ENCODE measurements at regions not wholly inside any gene's neighbourhood (a gene's known extent, or its start where the extent isn't known, plus 50 kb on each side); places are given as distances from the start of the nearest gene placed in this dataset.

GRCh38 chr6:25005010-25005409 lies 69.2 kb upstream of the RIPOR2 start:
- no peaks in the 10 kb centered on the region for H3K9me3 Mint-ChIP-seq (ENCODE audit: insufficient read depth)
- CTCF ChIA-PET: interaction anchor here (0.7 to 7.2 kb wide), 7 partner anchors 9 to 148 kb away, joined by 3 to 84 read pairs (median 22); no protein-coding TSS in a partner anchor
- peaks cover 71% of the 10 kb centered on the region for H3K4me1 Mint-ChIP-seq
- POLR2A ChIA-PET: interaction anchor here (0.6 to 3.8 kb wide), 7 partner anchors 8 to 100 kb away, joined by 3 to 23 read pairs (median 4); partner anchors contain the start of gene RIPOR2
- Histone ChIP-seq H3K79me2 (ENCODE audit: control insufficient read depth, insufficient read depth, low read length) (peaks cover 65% of the 10 kb centered on the region), H3K9ac (ENCODE audit: low read length) (no peak overlapping the region), H3K27me3 (replicated peaks in 1 of 4; ENCODE audit: control extremely low read depth in 1 of 4, control insufficient read depth in 3 of 4, insufficient read depth in 4 of 4, low read length in 3 of 4) (no peaks in the 10 kb centered on the region), H2AFZ (ENCODE audit: insufficient read depth, low read depth, low read length, poor library complexity, severe bottlenecking) (no peak overlapping the region), H3K4me2 (replicated peaks; ENCODE audit: low read depth, low read length, poor library complexity, severe bottlenecking) (no peak overlapping the region), H3K36me3 (replicated peaks in 1 of 2; ENCODE audit: control extremely low read depth in 1 of 2, control insufficient read depth in 1 of 2, extremely low read depth in 1 of 2, insufficient read depth in 2 of 2, low read length in 1 of 2) (no peaks in the 10 kb centered on the region), H3K4me3 (ENCODE audit: control extremely low read depth in 1 of 5, extremely low read depth in 1 of 5, insufficient read depth in 1 of 5, low read depth in 2 of 5, low read length in 4 of 5) (no peak overlapping the region), H4K20me1 (ENCODE audit: control insufficient read depth, insufficient read depth, low read length, poor library complexity, severe bottlenecking) (no peaks in the 10 kb centered on the region), H3K9me3 (ENCODE audit: control extremely low read depth in 1 of 3, control insufficient read depth in 2 of 3, insufficient read depth in 1 of 3, low read length in 2 of 3) (no peaks in the 10 kb centered on the region), H3K4me1 (ENCODE audit: control insufficient read depth in 2 of 2, insufficient read depth in 2 of 2, low read length in 2 of 2) (peaks cover 50 to 53% of the 10 kb centered on the region in 2 donors), H3K27ac (ENCODE audit: low read length in 2 of 2) (peak overlapping the region in 1 of 2 donors; percentile 51)
- TF ChIP-seq EZH2 (IDR thresholded peaks at IDR 0.05; ENCODE audit: borderline replicate concordance, insufficient read depth, low read depth, low read length, poor library complexity, severe bottlenecking) (no peak), CTCF (IDR thresholded peaks at IDR 0.05) (no peak)
- H3K27me3 Mint-ChIP-seq: no peaks in the 10 kb centered on the region
- H3K27ac Mint-ChIP-seq: peak overlapping the region; percentile 34
- intact Hi-C loops (cut with micrococcal nuclease): no loop called here
- H3K4me3 Mint-ChIP-seq: no peak overlapping the region
- no peak for ATAC-seq (ENCODE audit: low read depth)
- DNase-seq: no peak
- 100% methylated on average over 1 of the region's 4 CpGs for WGBS (ENCODE audit: insufficient coverage)

GRCh38 chr6:25006075-25006474 lies 70.3 kb upstream of the RIPOR2 start:
- CTCF ChIA-PET: interaction anchor here (1.0 to 7.2 kb wide), 9 partner anchors 8 to 149 kb away, joined by 3 to 84 read pairs (median 9); partner anchors contain the start of gene RIPOR2
- no peak overlapping the region for H2AFZ ChIP-seq (ENCODE audit: insufficient read depth, low read depth, low read length, poor library complexity, severe bottlenecking)
- no peaks in the 10 kb centered on the region for H3K36me3 ChIP-seq (replicated peaks in 1 of 2; ENCODE audit: control extremely low read depth in 1 of 2, control insufficient read depth in 1 of 2, extremely low read depth in 1 of 2, insufficient read depth in 2 of 2, low read length in 1 of 2)
- peak overlapping the region; percentile 24 for H3K9ac ChIP-seq (ENCODE audit: low read length)
- intact Hi-C loops (cut with micrococcal nuclease): loop anchor here (1.0 kb wide), 1 partner anchor 8 kb away; no protein-coding TSS in a partner anchor
- peak; percentile 11 for ATAC-seq (ENCODE audit: low read depth)
- POLR2A ChIA-PET: interaction anchor here (1.9 to 3.8 kb wide), 3 partner anchors 9 to 70 kb away, joined by 6 to 23 read pairs (median 17); partner anchors contain the start of gene RIPOR2
- TF ChIP-seq EZH2 (IDR thresholded peaks at IDR 0.05; ENCODE audit: borderline replicate concordance, insufficient read depth, low read depth, low read length, poor library complexity, severe bottlenecking): no peak
- no peak for TF ChIP-seq CTCF (IDR thresholded peaks at IDR 0.05)
- H3K4me3 ChIP-seq (ENCODE audit: control extremely low read depth in 1 of 5, extremely low read depth in 1 of 5, insufficient read depth in 1 of 5, low read depth in 2 of 5, low read length in 4 of 5): no peak overlapping the region
- H3K27me3 ChIP-seq (replicated peaks in 1 of 4; ENCODE audit: control extremely low read depth in 1 of 4, control insufficient read depth in 3 of 4, insufficient read depth in 4 of 4, low read length in 3 of 4): no peaks in the 10 kb centered on the region
- no peaks in the 10 kb centered on the region for H3K9me3 ChIP-seq (ENCODE audit: control extremely low read depth in 1 of 3, control insufficient read depth in 2 of 3, insufficient read depth in 1 of 3, low read length in 2 of 3)
- peak overlapping the region; percentile 95 to 98 for H3K27ac ChIP-seq (ENCODE audit: low read length in 2 of 2)
- H3K27me3 Mint-ChIP-seq: no peaks in the 10 kb centered on the region
- peaks cover 65% of the 10 kb centered on the region for H3K79me2 ChIP-seq (ENCODE audit: control insufficient read depth, insufficient read depth, low read length)
- peaks cover 47% of the 10 kb centered on the region in 2 donors for H3K4me1 ChIP-seq (ENCODE audit: control insufficient read depth in 2 of 2, insufficient read depth in 2 of 2, low read length in 2 of 2)
- H3K27ac Mint-ChIP-seq: peak overlapping the region; percentile 92
- peak overlapping the region; percentile 63 for H3K4me3 Mint-ChIP-seq
- no peaks in the 10 kb centered on the region for H4K20me1 ChIP-seq (ENCODE audit: control insufficient read depth, insufficient read depth, low read length, poor library complexity, severe bottlenecking)
- H3K4me2 ChIP-seq (replicated peaks; ENCODE audit: low read depth, low read length, poor library complexity, severe bottlenecking): peak overlapping the region; percentile 69
- peaks cover 67% of the 10 kb centered on the region for H3K4me1 Mint-ChIP-seq
- H3K9me3 Mint-ChIP-seq (ENCODE audit: insufficient read depth): no peaks in the 10 kb centered on the region
- WGBS (ENCODE audit: insufficient coverage): no CpG with 5 or more reads among the region's 1 CpG
- DNase-seq: no peak
